Cardiac septum (tissue), 1 donor: ENCODE measurements at regions not wholly inside any gene's neighbourhood (a gene's known extent, or its start where the extent isn't known, plus 50 kb on each side); places are given as distances from the start of the nearest gene placed in this dataset.
"Not testable (repeated sequence)": the region's sequence is repeated elsewhere in the genome, so short reads cannot be mapped to it uniquely, and the experiment has no call there.

Experiments used
- DNase-seq: peaks from one replicate; pipeline ENCODE4 v3.0.0-alpha.2; 2020; ENCODE audit warnings: low spot score
- intact Hi-C: fragments of 100-400 bp; cut with DNase I; formaldehyde crosslinking; loops from one replicate; pipeline ENCODE4 v1.14.0; 2022
- donor health status: DM: no; HTN: no; CAD: no.

DNA sequence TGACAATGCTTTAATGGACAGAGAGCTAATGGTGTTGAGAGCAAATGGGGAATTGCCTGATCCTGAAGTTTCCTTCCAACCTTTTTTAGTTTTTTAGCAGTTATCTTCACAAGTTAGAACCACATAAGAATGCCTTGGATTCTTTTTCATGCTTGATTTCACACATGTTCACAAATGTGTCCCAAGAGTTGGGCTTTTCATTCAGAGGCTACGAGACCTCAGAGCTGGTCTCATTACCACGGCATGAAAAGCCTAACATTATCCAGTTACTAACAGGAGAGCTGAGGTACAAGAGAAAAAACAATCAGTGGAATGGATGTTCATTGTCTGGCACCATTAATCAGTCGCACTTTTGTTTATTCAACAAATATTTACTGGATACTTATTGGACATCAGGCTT is 340.6 kb downstream of the ZNF326 start:
- DNase-seq, result no peak
- intact Hi-C loops, result no loop called here

DNA sequence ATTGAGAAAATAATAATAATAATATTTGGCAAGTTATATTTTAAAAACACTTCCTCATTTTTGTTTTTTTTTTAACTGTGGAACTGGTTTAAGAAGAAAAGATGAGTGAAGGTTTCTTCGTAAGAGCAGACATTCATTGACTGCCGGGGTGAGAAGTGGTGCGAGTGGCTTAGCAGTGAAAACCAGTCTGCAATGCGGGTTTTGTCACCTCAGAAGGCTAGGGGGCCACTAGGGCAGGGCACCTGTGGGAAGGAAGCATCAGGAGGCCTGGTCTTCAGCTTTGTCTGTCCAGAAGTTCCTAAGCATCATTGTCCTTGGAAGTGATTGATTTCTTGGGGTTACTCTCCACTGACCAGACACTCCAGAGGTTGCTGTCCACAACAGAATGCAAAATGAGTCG is 339.2 kb downstream of the ZNF326 start:
- no peak for DNase-seq
- intact Hi-C loops, result no loop called here

DNA sequence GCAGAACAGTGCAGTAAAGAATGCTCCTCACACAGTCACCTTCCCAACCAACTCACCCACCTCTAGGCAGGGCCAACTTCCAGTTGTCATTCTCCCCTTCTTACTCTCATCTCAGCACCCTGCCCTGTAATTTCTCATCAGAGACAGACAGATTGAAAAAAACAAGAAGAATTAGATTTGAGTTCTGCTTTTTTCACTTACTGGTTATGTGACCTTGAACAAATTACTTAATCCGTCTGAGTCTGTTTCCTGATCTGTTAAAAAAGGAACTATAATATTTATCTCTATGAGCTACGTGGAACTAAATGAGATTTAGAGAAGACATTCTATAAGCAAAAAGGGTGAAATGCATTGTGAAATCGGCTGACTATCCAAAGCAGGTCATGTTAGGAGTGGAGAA is 330.3 kb downstream of the ZNF326 start:
- intact Hi-C loops, result no loop called here
- no peak for DNase-seq

DNA sequence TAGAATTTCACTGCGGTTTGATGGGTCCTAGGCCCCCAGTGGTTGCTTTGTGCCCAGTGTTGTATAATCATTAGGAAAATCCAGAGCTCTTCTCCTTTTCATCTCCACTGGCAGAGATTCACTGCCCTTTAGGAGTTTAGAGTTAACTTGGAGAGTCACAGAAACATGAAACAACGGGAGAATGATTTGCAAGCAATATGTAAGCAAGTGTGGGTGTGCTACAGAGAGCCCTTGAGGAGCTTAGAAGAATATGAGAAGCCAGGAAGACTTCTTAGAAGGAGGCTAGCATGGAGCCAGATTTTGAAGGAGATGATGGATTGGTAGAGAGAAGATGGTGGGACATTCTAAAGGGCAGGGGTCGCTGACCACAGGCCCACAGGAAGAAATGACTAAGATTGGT is 327.3 kb downstream of the ZNF326 start:
- intact Hi-C loops, result no loop called here
- no peak for DNase-seq

DNA sequence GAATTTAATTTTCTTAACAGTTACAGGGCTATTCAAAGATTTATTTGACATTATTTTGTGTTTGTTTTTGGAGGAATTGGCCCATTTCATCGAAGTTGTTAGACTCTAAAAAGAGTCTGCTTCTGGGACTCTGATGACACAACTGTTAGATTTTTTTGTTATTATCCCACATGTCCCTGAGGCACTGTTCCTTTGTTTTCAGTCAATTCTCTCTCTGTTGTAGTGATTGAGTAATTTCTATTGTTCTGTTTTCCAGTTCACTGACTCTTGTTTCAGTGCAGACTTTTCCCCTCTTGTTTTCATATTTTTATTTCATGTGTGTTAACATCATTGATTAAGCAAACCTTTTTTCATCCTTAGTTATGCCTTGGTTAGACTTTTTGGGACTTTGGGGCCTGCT is 325.0 kb downstream of the ZNF326 start:
- intact Hi-C loops, result no loop called here
- no peak for DNase-seq

DNA sequence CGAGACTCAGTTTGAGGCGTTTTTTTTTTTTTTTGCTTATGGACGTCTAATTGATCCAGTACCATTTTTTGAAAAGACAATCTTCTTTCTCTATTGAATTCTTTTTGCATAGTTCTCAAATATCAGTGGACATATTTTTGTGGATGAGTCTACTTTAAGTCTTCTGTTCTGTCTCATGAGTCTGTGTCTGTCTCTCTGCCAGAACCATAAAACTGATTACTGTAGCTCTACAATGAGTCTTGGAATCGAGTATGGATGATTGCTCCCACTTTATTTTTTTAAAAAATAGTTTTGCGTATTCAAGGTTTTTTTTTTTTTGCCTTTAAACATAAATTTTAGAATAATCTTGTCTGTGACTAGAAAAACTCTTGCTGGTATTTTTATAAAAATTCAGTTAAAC is 323.5 kb downstream of the ZNF326 start:
- DNase-seq, result no peak
- intact Hi-C loops, result no loop called here

DNA sequence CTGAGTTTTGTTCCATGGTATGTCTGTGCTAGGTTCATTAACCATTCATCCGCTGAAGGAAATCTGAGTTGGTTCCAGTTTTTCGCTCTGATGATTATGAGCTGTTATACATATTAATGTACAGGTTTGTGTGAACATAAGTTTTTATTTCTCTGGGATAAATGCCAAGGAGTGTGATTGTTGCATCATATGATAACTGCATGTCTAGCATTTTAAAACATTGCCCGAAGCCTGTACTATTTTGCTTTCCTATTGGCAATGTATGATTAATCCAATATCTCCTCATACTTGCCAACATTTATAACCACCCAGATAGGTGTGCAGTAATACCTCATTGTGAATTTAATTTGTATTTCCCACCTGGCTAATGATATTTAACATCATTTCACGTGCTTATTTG is 322.7 kb downstream of the ZNF326 start:
- intact Hi-C loops, result no loop called here
- DNase-seq, result no peak

DNA sequence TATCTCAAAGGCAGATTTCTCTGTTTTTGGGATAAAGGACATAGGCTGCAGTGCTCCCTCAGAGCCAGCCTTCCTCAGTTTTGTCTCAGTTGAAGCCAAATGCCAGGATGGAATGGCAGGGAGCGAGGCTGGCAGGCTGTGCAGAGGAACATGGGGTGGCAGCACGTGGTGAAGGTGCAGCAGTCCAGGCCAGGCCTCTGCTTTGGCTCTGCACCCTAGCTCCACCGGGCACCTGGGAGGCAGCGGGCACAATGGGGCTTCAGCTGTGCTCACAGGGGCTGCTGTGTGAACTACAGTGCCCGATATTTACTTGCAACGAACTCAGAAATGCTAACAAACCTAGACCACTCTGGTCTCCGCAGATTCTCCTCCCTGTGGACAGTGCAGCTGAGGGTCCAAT is 319.6 kb downstream of the ZNF326 start:
- intact Hi-C loops, result no loop called here
- no peak for DNase-seq

DNA sequence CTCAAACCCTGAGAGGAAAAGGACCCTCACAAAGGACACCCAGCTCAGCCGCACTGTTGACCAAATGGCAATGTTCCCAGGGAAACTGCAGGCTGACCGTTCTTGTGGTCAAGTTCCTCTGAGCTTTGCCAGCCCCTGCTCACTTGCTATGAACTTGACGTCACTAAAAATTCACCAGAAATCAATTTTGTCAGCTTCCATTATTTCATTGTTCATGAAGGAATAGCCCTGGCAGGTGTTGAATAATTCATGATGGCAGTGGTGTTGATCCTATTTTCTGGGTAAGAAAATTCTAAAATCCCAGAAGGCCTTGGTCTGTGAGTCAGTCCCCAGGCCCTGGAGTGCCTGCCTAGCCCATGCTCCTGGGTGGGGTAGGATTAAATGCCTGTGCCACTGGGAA is 318.9 kb downstream of the ZNF326 start:
- intact Hi-C loops, result no loop called here
- no peak for DNase-seq

DNA sequence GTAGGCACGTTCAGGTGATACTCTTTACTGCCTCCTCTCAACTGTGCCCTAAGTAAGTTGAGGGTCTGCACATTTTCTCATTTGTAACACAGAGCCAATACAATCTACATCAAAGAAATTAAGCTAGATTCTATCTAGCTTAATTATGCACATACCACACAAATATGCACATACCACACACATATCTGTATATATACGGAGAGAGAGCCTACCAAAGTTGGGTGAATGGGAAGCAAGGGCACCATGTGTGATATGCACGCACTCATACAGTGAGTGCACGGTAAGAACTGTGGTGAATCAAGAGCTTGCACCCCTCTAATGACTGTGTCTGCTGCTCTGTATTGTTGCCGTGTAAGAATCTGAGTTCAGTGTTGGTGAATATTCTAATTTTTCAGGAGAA is 314.9 kb downstream of the ZNF326 start:
- intact Hi-C loops, result no loop called here
- DNase-seq, result no peak

DNA sequence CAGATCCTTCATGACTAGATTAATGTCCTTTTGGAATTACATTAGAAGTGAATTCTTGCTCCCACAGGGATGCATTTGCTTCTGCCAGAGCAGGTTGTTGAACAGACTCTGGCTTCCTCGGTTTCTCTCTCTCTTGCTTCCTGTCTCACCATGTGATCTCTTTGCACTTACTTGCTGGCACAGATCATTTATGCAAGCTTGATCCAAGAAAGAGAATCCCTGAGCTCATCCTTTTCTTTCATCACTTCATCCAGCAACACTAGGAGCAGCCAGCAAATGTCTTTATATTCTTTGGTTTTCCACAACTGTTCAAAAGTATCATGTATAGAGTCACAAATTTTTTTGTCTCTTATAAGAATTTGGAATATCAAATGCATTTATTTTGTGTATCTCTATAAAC is 313.5 kb downstream of the ZNF326 start:
- DNase-seq, result no peak
- intact Hi-C loops, result no loop called here

DNA sequence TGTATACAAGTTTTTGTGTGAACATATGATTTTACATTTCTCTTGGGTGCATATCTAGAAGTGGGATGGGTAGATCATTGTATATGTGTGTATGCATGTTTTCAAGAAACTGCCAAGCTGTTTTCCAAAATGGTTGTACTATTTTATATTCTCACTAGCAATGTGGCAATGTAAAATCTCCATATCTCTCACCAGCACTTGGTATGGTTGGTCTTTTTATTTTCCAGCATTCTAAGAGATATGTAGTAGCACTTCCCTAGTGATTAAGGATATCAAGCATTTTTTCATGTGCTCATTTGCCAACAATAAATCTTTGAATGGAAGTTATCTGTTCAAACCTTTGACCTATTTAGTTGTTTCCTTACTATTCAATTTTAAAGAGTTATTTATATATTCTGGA is 310.7 kb downstream of the ZNF326 start:
- intact Hi-C loops, result no loop called here
- no peak for DNase-seq

DNA sequence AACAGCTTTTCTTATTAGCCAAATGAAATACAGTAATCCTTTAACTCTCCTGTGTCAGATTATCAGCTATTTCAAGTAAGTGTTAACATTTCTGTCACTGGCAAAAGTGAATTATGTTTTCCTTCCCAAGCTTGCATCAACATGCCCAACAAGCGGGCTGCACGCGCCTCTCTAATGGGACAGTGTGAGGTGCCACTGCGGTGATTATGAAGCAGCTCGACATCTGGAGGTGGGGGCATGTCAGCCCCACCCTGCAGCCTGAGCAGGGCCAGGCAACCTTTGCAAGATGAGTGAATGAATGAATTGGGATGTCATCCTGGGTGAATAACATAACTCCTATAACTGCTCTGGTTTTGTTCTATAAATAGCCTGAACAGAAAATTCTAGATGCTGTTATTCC is 301.4 kb downstream of the ZNF326 start:
- no peak for DNase-seq
- intact Hi-C loops, result no loop called here

DNA sequence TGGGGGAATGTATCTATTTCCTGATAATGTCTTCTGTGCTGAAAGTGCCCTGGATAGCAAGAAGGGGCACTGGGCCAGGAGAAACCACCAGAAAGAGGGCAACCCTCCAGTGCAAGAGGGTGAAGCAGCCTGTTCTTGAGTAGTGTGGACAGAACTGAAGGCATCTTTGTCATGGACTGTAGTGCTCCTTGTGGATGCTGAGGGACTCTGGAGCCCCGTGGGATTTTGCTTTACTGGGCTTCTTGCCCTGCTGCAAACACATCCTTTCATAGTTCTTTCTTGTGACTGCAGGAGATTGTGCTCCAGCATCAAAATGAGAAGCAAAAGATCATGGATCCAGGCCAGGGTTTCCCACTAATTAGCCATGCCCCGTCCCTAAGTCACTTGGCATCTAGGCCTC is 300.6 kb downstream of the ZNF326 start:
- no peak for DNase-seq
- intact Hi-C loops, result no loop called here

DNA sequence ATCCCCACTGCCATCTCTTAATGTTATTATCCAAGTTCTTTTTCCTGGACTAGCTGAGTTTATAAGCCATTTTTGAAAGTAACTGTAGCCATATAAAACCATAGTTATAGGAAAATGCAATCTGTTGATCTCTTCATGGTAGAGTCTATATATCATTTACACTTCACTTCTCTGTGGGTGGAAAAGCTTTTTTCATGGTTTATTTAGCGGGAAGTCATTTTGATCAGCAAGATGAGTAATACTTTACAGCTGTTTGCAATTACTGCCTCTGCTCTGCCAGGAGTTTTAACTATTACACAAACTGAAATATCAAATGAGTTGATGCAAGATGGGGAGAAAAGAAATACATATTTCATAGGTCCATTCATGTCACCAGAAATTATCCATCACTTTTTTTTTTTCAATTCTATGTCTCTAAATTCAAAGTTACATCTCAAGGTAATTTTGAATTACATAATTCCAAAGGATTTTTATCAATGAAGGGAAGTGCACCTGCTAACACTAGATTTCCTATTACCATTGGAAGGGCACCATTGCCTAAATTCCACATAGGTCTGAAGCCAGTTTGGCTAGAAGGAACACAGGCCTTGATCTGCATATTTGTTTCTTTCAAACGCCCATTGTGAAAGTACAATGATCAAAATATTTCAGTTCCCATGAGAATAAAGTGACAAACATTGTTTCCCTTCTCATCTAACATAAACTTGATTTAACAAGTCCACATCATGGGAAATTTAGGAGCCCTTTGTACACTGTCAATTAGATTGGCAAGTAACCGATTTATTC is 296.7 kb downstream of the ZNF326 start:
- DNase-seq, result no peak
- intact Hi-C loops, result no loop called here

DNA sequence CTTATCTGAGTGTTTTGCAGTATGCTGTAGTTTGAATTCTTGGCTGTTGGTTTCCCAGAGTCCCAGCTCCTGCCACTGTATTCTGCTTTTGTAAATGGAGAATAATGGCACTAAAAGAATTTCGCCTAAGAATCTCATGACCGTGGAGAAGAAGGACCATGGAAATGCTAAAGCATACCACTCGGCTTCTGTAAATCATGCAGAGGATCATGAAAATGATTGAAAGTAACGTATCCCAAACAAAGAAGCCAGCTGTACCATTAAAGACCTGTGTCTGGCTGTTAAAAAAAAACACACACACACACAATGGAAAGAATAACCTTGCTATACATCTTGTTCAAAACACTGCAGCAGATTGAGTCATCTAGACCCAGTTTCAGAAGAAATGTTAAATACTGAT is 287.9 kb downstream of the ZNF326 start:
- no peak for DNase-seq

DNA sequence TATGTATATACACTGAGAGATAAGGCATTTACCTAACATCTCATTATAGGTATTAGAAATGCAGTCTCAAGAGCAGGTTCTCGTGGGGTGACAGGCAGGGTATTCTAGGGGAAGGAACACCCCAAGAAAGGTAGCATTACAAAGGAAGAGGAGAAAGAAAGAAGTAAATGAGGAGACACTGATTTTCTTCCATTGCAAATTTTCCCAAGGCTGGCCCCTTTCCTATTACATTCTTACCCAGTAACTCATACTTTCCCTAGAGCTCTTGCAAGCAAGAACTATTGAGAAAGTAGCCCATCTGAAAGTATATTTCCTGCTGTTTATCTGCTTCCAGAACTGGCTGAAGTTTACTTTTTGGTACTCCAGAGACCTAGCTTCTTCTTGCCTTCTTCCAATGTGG is 287.0 kb downstream of the ZNF326 start:
- intact Hi-C loops, DNase-seq: not testable (repeated sequence)

More for the DNA sequence above, 287.9 kb downstream of the ZNF326 start:
- intact Hi-C loops, result no loop called here

DNA sequence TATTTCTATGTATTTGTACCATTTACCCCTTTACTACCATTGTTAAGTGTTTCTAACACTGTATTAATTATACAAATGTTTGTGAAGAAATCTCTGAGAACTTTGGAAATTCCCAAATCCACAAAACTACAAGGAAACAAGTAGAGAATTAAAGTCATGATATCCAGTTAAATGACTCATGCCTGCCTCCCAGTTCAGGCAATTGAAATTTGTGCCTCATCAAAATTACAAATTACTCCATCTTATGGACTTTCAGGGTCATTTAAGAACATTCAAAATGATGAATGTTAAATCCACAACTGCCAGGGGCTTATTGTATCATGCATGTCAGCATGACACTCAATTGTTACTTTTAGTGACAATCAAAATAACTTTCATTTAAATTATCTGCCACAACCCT is 282.4 kb downstream of the ZNF326 start:
- intact Hi-C loops, result no loop called here
- DNase-seq, result no peak

DNA sequence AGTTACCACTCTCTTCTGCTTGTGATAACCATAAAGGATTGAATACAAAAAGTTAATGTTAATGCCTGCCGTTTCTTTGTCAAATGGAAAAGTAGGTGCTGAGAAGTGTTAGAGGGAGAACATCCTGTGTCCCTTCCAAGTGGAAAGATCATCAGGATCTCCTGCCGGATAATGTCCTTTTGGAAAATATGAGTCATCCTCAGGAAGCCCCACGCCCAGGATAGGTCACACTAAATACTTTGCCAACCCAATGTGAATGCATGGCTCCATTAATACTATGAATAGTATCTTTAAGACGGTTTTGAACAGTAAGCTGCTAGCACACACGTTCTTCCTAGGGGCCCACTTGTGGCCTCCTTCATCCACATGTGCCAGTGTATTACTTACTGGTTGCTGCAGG is 279.5 kb downstream of the ZNF326 start:
- intact Hi-C loops, result no loop called here
- no peak for DNase-seq

DNA sequence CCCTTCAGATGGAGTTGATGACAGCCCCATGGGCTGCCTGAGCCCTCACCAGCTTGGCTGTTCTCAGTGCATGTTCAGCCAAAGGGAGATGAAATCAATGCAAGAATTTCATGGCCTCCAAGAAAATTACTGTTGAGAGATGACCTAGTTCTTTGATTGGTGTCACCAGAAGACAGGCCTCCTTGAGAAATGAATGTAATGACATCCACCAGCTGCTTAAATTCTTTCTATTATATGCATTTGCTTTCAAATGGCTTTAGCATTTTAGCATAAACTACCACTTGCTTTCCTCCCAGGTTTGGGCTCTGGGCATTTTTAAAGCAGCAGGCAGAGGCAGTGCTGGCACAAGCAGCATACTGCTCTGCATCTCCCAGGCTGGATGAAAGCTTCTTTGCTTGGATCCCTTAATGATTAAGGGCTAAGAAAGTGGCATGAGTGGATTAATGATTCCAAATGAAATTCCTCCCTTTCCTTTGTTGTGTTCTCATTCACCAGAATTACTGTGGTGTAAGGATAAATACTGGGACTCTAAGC is 278.4 kb downstream of the ZNF326 start:
- intact Hi-C loops, result no loop called here
- DNase-seq, result no peak

DNA sequence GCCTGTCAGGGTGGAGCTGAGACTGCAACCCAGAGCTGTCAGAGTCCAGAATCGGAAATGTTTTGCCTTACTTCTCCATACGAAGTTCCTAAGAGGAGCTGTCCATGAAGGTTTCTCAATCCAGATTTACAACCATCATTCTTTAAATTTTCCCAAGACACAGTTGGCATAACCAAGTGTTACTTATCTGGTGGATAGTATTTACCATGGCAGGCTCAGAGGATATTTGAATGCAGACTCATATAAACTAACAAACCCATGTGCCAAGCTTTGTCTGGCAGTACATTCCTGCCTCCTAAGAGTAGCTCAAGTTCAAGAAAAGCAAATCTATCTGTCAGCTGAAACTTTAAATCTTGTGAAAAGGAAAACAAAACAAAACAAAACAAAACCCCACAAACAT is 267.9 kb downstream of the ZNF326 start:
- no peak for DNase-seq
- intact Hi-C loops, result no loop called here

DNA sequence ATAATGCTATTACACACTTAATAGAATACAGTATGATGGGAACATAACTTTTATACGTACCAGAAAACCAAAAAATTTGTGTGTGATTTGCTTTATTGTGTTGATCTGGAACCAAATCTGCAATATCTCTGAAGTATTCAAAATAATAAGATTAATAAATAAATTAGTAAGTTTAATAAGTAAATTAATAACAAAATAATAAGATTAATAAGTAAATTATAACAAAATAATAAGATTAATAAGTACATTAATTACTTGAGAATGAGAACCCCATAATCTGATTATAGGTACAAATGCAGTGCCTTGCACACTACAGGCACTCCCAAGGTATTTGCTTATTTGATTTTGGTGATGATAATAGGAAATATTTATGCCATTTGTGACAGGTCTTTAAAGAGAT is 267.4 kb downstream of the ZNF326 start:
- intact Hi-C loops, result no loop called here
- no peak for DNase-seq
